Mesothelial cell of epicardium (in vitro differentiated cells): ENCODE measurements at regions not wholly inside any gene's neighbourhood (a gene's known extent, or its start where the extent isn't known, plus 50 kb on each side); places are given as distances from the start of the nearest gene placed in this dataset.

ENCODE experiments used
- DNase-seq, 2 experiments: peaks; one replicate each; pipeline ENCODE4 v3.0.0; 2021; ENCODE audit warnings: low spot score in 2 of 2; ENCODE audit not compliant: unreplicated experiment in 2 of 2
- H3K27ac Mint-ChIP-seq: 2 replicates; pipeline ENCODE4 v1.8.0; 2021; ENCODE audit warnings: mixed read lengths
- H3K27me3 Mint-ChIP-seq: 2 replicates; pipeline ENCODE4 v1.8.0; 2021; ENCODE audit warnings: low read depth, mixed read lengths
- H3K36me3 Mint-ChIP-seq: 2 replicates; pipeline ENCODE4 v1.8.0; 2021; ENCODE audit warnings: mixed read lengths
- H3K4me1 Mint-ChIP-seq: 2 replicates; pipeline ENCODE4 v1.8.0; 2021; ENCODE audit warnings: mixed read lengths
- H3K4me3 Mint-ChIP-seq: 2 replicates; pipeline ENCODE4 v1.8.0; 2021; ENCODE audit warnings: mild to moderate bottlenecking, moderate library complexity, mixed read lengths
- H3K9me3 Mint-ChIP-seq: 2 replicates; pipeline ENCODE4 v1.8.0; 2021; ENCODE audit warnings: mixed read lengths
- TF ChIP-seq, protein P1 (sequence below): fragments of 200-600 bp; sonication (generic); IDR thresholded peaks from one replicate; pipeline ENCODE4 v1.5.0; 2021; ENCODE audit warnings: antibody characterized with exemption; ENCODE audit not compliant: unreplicated experiment

DNA sequence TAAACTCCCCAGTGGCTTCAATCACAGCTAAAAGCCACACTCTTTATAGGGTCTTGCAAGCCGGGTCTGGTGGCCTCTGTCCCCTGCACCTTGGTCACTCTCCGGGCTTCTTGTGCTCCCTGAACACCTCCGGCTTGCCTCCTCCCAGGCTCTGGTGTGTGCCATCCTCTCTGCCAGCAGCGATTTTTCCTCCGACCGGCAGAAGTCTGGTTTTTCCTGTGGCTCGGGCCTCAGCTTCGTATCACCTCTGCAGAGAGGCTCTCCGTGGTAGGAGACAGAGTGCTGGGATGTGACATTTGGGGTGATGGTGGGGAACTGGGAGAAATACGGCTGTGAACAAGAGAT lies 58.8 kb upstream of the HPCAL1 start:
- H3K27ac Mint-ChIP-seq, result no peak overlapping the region

DNA sequence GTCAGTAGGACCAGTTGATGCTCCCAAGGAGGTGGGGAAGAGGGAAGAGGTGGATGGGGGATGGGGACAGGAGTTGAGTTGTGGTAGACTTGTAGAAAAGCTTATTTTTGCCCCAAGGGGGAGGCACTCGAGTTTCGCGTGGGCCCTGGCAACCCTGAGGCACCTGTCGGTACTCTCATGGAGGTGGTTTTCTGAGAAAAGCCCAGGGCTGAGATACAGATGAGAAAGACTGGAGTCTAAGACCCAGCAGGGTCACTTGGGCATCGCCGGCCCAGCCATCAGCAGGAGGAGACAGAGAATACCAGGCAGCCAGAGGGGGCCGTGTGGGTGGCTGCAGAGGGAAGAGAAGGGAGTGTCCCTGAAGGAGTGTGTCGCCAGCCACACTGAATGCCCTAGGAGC lies 57.7 kb upstream of the HPCAL1 start:
- Mint-ChIP-seq H3K4me3 (no peak overlapping the region), H3K36me3 (no peaks in the 10 kb centered on the region), H3K9me3 (peaks cover 7% of the 10 kb centered on the region), H3K4me1 (no peaks in the 10 kb centered on the region), H3K27me3 (no peaks in the 10 kb centered on the region), H3K27ac (no peak overlapping the region)
- DNase-seq, result no peak
- TF ChIP-seq, protein P1, sequence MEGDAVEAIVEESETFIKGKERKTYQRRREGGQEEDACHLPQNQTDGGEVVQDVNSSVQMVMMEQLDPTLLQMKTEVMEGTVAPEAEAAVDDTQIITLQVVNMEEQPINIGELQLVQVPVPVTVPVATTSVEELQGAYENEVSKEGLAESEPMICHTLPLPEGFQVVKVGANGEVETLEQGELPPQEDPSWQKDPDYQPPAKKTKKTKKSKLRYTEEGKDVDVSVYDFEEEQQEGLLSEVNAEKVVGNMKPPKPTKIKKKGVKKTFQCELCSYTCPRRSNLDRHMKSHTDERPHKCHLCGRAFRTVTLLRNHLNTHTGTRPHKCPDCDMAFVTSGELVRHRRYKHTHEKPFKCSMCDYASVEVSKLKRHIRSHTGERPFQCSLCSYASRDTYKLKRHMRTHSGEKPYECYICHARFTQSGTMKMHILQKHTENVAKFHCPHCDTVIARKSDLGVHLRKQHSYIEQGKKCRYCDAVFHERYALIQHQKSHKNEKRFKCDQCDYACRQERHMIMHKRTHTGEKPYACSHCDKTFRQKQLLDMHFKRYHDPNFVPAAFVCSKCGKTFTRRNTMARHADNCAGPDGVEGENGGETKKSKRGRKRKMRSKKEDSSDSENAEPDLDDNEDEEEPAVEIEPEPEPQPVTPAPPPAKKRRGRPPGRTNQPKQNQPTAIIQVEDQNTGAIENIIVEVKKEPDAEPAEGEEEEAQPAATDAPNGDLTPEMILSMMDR, result no peak

More for the DNA sequence above, 58.8 kb upstream of the HPCAL1 start:
- peaks cover 2% of the 10 kb centered on the region for H3K9me3 Mint-ChIP-seq
- no peak overlapping the region for H3K4me3 Mint-ChIP-seq
- H3K36me3 Mint-ChIP-seq, result no peaks in the 10 kb centered on the region
- H3K4me1 Mint-ChIP-seq, result no peaks in the 10 kb centered on the region
- TF ChIP-seq, protein P1, result no peak
- no peak for DNase-seq
- H3K27me3 Mint-ChIP-seq, result no peaks in the 10 kb centered on the region

DNA sequence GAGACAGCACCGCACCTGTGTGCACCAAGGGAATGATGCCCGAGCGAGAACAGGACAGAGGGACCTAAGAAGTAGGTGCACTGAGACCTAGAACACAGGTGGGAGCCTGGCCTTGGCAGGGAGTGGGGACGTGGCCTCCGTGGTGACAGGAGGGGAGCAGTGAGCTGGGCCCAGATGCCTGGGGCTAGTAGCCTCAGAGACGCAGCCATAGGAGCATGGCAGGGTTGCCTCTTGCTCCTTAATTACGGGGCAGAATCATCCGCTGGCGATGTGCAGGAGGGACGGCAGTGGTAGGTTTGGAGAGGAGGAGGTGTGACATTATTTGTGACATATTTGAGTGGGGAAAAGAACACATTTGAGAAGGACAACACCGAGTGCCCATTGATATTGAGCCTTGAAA lies 57.0 kb upstream of the HPCAL1 start:
- Mint-ChIP-seq H3K27me3 (no peaks in the 10 kb centered on the region), H3K4me1 (no peaks in the 10 kb centered on the region), H3K9me3 (peaks cover 14% of the 10 kb centered on the region), H3K36me3 (no peaks in the 10 kb centered on the region), H3K27ac (no peak overlapping the region), H3K4me3 (no peak overlapping the region)
- DNase-seq, result no peak
- TF ChIP-seq, protein P1, result no peak

DNA sequence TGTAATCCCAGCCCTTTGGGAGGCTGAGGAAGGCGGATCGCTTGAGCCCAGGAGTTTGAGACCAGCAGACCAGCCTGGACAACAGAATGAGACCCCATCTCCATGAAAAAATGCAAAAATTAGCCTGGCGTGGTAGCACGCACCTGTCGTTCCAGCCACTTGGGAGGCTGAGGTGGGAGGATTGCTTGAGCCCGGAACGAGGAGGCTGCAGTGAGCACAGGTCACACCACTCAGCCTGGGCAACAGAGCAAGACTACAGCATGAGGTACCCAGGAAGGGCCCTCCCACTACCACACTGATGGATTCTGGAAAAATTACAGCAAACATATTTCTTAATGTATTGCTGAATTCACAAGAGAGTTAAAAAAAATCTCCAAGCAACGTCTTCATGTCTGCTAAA lies 56.3 kb upstream of the HPCAL1 start:
- Mint-ChIP-seq H3K4me3 (no peak overlapping the region), H3K27ac (no peak overlapping the region), H3K4me1 (no peaks in the 10 kb centered on the region), H3K27me3 (no peaks in the 10 kb centered on the region), H3K36me3 (no peaks in the 10 kb centered on the region), H3K9me3 (peaks cover 18% of the 10 kb centered on the region)
- DNase-seq, result no peak
- TF ChIP-seq, protein P1, result no peak

DNA sequence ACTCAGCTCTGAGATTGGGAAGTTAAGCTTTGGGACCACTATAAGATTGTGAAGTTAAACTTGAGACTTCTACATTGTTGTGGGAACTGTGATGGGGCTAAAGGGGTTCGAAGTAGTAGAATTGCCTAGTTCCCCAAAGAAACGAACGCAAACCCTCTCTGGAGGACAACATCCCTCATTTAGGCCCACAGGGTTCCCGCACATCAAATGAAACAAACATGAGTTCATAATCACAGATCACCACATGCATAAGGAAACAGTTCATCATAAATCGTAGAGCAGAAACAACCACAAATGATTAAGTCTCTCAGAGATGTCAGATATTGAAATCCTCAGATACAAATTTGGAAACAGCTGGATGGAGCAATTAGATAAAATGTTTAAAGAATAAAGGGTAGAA lies 55.9 kb upstream of the HPCAL1 start:
- Mint-ChIP-seq H3K4me1 (no peaks in the 10 kb centered on the region), H3K27me3 (no peaks in the 10 kb centered on the region), H3K36me3 (no peaks in the 10 kb centered on the region), H3K4me3 (no peak overlapping the region), H3K27ac (no peak overlapping the region), H3K9me3 (peaks cover 19% of the 10 kb centered on the region)
- TF ChIP-seq, protein P1, result no peak
- no peak for DNase-seq

DNA sequence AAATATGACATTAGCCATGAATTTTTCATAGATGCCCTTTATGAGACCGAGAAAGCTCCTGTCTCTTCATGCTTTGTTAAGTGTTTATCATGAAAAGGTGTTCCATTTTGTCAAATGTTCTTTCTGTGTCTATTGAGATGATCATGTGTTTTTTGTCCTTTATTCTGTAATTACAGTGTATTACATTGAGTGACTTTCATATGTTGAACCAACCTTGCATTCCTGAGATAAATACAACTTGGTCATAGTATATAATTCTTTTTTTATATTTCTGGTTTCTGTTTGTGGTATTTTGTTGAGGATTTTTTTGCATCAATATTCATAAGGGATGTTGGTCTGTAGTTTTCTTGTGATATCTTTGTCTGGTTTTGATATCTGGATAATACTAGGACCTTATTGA lies 52.9 kb upstream of the HPCAL1 start:
- Mint-ChIP-seq H3K4me3 (no peak overlapping the region), H3K4me1 (peaks cover 2% of the 10 kb centered on the region), H3K27me3 (no peaks in the 10 kb centered on the region), H3K36me3 (no peaks in the 10 kb centered on the region), H3K27ac (no peak overlapping the region), H3K9me3 (peaks cover 22% of the 10 kb centered on the region)
- DNase-seq, result no peak
- TF ChIP-seq, protein P1, result no peak
